GM19043 (cell line): ENCODE measurements at regions not wholly inside any gene's neighbourhood (a gene's known extent, or its start where the extent isn't known, plus 50 kb on each side); places are given as distances from the start of the nearest gene placed in this dataset.
"Not testable (repeated sequence)": the region's sequence is repeated elsewhere in the genome, so short reads cannot be mapped to it uniquely, and the experiment has no call there.

Experiments used
- ATAC-seq: cut with Tn5 transposase; IDR thresholded peaks from one replicate; pipeline ENCODE4 v1.9.1; 2021; ENCODE audit warnings: low read depth; ENCODE audit not compliant: unreplicated experiment

DNA sequence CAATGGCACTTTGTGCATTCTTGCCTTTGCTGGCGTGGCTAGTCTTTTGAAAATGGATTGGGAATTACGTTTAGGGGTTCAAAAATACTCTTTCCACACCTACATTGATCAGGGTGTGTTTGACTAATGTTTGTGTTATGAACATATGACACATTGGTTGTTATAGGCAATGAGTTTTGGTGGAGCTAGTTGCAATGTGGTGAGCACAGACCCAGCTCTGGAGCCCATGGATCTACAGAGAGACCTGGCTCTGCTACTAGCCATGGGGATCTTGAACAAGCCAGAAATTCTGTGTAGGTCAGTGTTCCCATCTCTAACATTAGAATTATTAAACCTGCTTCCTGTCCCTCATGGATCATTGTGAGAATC lies 222.4 kb upstream of the UBL3 start:
- ATAC-seq = no peak

- ATAC-seq = no peak
Observed at GRCh38 chr13:30071969-30072817, 221.8 kb upstream of the UBL3 start.

GRCh38 chr13:30065181-30065580 lies 214.8 kb upstream of the UBL3 start:
- ATAC-seq = no peak

GRCh38 chr13:30063892-30064291 lies 213.5 kb upstream of the UBL3 start:
- ATAC-seq = no peak

GRCh38 chr13:30061217-30061616 lies 210.8 kb upstream of the UBL3 start:
- ATAC-seq = no peak

GRCh38 chr13:30058429-30058828 lies 208.0 kb upstream of the UBL3 start:
- no peak for ATAC-seq

- not testable (repeated sequence) for ATAC-seq
Observed at GRCh38 chr13:30054546-30054945, 204.1 kb upstream of the UBL3 start.

GRCh38 chr13:30053939-30054338 lies 203.5 kb upstream of the UBL3 start:
- ATAC-seq = no peak

DNA sequence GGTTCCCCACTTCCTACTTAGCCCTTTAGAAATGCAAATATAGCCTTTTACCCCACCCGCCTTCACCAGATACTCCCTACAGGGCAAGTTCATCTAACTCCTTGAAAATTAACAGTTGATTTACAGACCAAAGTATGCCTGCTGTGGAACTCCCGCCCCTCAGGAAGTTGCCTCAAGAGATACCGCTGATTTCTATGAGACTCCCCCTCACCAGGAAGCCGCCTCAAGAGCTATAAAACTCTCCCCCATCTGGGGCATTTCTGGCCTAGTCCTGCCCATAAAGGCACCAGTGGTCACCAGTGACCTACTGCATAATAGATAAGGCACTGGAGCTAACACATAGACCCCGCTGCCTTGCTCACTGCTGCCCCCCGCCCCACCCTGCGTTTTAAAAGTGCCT lies 201.7 kb upstream of the UBL3 start:
- ATAC-seq = no peak

GRCh38 chr13:30051531-30052060 lies 201.2 kb upstream of the UBL3 start:
- ATAC-seq = no peak

GRCh38 chr13:30049692-30050091 lies 199.3 kb upstream of the UBL3 start:
- ATAC-seq = no peak

DNA sequence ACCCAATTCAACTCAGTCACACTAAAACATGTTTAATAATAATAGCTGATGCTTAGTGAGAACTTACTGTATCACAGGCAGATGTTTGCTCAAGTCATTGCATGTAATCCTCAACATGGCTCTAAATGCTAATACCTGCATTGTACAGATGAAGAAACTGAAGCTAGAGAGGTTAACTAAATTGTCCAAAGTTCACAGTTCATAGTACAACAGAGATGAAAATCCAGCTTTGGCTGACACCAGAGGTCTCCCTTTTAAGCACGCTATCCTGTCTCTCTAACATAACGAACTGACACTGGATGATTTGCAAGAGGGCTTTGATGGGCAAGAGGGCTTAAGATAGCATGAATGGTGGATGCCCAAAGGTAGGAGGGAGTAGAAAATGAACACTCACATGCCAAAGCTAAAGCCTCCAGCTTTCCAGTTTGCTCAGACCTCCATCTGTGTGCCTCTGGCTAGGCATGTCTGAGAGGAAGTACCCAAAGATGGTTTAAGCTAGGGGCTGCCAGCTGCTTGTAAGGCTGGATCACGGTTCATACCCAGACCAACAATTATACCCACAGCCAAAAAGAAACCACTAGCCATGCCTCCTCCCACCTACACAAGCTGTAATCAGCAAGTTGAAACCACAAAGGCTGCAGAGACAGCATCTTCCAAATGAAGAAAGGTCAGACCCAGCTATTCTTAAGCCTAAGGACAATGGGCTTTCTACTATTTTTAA lies 196.9 kb upstream of the UBL3 start:
- no peak for ATAC-seq

- ATAC-seq = no peak
Observed at GRCh38 chr13:30045916-30046704, 195.7 kb upstream of the UBL3 start.

DNA sequence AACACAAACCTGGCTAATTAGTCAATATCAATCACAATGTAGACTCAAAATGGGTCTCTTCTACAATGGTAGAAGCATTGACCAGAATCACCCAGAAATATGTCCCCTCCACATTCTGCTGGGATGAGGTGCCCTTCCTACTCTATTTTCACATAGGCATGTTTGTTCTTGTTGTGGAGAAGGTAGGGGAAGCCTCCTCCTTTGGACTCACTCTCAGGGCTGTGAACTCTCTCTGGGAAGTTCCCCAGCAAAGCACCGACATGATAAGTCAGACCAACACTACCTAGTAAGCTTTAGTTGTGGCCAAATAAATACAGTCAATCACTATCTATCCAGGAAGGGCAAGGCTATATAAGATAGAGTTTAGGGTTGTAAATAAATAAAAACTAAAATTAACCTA lies 194.5 kb upstream of the UBL3 start:
- ATAC-seq = no peak

GRCh38 chr13:30043631-30043925 lies 193.2 kb upstream of the UBL3 start:
- no peak for ATAC-seq

- no peak for ATAC-seq
Observed at GRCh38 chr13:30042891-30043630, 192.6 kb upstream of the UBL3 start.

GRCh38 chr13:30042272-30042671 lies 191.9 kb upstream of the UBL3 start:
- ATAC-seq = no peak

DNA sequence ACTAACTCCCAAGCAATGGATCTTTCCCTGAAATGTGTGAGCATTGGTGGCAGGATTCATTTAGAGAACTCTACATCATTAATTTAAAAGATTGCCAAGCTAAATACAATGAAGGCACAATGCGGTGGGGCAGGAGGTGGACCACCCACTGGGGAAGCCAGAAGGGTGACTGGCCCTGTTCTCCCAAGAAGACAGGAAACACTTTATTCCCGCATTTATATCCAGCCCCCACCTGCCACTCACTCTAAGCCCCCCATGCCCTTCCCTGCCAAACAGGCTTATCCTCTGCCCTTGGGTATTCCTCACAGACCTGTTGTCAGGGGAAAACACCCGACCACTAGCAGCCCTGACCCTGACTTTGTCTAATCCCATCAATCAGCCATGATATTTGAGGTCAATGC lies 189.1 kb upstream of the UBL3 start:
- ATAC-seq = no peak

GRCh38 chr13:30038884-30039283 lies 188.5 kb upstream of the UBL3 start:
- no peak for ATAC-seq

DNA sequence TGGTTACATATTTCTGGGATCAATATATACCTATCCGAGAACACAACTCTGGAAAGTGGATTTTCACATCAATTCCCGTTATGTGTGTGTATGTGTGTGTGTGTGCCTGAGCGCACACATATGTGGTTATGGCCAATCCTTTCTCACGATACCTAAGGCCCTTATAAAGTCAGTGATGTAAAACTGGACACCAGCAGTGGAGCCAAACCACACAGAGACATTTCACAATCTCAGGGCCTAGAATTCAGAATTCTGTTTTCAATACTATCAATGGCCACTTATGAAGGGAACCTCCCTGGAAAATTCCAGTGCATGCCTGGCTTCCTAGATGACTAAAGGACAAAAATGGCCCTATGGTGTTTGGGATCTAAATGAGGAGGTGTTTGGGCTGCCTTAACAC lies 187.3 kb upstream of the UBL3 start:
- ATAC-seq = no peak

DNA sequence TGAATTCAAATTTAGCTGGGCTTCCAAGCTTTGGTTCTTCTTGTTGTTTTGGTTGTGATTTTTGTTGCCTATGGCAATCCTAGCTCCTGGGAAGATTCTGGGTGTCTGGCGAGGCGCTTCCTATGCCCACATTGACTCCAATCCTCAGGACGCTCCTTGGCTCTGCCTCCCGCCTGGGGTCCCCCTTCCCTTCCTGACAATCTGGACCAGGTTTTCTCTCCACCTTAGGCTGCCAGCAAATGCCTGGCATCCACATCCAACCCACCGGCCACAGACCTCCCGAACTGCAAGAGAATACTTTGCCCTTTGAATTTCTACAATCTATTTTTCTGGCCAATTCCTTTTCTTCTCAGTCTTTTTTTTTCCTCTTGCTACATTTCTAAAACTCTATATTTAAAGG lies 186.9 kb upstream of the UBL3 start:
- no peak for ATAC-seq
